ENCODE measurements at regions not wholly inside any gene's neighbourhood (a gene's known extent, or its start where the extent isn't known, plus 50 kb on each side); places are given as distances from the start of the nearest gene placed in this dataset.

DNA sequence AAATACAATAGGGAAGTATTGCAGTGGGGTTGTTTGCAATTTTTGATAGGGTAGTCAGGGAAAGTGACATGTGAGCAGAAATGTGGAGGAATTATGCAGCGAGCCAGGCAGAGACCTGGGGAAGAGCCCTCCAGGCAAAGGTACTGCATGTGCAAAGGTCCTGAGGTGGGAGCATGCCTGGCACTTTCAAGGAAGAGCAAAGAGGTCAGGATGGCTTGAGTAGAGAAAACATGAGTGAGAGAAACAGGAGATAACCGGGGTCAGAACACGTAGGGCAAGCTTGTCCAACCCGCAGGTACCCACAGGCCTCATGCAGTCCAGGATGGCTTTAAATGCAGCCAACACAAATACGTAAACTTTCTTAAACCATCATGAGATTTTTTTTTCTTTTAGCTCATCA is 71.0 kb downstream of the COQ2 start:
- no peak overlapping the region for H3K4me3 ChIP-seq (ENCODE audit: low read depth, low read length)
- TF ChIP-seq, protein P1, sequence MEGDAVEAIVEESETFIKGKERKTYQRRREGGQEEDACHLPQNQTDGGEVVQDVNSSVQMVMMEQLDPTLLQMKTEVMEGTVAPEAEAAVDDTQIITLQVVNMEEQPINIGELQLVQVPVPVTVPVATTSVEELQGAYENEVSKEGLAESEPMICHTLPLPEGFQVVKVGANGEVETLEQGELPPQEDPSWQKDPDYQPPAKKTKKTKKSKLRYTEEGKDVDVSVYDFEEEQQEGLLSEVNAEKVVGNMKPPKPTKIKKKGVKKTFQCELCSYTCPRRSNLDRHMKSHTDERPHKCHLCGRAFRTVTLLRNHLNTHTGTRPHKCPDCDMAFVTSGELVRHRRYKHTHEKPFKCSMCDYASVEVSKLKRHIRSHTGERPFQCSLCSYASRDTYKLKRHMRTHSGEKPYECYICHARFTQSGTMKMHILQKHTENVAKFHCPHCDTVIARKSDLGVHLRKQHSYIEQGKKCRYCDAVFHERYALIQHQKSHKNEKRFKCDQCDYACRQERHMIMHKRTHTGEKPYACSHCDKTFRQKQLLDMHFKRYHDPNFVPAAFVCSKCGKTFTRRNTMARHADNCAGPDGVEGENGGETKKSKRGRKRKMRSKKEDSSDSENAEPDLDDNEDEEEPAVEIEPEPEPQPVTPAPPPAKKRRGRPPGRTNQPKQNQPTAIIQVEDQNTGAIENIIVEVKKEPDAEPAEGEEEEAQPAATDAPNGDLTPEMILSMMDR (IDR thresholded peaks at IDR 0.05; ENCODE audit: insufficient read depth, low read depth, low read length, missing control alignments): no peak
- no peak for DNase-seq (ENCODE audit: low read depth)

DNA sequence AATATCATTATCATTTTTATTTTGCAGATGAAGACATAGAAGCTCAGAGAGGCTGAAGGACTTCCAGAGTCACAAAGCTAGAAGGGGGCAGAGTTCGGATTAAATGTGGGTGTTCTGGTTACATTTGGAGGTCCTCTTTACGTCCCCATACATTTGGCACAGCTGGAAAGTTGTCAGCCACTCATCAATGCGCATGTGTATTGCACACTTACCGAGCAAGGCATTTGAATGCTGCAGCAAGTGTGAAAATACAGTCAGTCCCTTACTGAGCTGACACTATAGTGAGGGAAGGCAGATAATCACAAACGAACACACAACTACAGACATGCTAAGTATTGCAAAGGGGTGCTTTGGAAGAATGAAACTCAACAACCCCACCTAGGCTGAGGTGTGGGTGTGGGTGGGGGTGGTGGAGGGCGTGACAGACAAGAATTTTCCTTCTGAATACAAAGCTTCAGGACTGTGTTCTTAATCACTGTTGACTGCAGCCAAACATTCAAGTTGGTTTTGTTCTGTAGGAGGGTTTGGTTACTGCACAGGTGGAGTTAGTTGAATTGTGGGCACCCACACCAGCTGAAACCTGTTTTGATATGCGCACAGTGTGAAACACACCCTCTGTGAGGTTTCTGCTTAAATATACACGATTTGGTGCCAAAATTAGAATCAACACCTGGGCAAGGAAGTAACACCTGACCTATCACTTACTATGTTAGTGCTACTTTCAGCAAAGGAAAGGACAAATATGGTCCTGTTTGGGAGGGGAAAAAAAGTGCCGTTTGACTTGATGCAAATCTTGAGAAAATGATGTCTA is 72.4 kb downstream of the COQ2 start:
- DNase-seq (ENCODE audit: low read depth): peak; percentile 90
- TF ChIP-seq, protein P1 (IDR thresholded peaks at IDR 0.05; ENCODE audit: insufficient read depth, low read depth, low read length, missing control alignments): no peak
- H3K4me3 ChIP-seq (ENCODE audit: low read depth, low read length): no peak overlapping the region

DNA sequence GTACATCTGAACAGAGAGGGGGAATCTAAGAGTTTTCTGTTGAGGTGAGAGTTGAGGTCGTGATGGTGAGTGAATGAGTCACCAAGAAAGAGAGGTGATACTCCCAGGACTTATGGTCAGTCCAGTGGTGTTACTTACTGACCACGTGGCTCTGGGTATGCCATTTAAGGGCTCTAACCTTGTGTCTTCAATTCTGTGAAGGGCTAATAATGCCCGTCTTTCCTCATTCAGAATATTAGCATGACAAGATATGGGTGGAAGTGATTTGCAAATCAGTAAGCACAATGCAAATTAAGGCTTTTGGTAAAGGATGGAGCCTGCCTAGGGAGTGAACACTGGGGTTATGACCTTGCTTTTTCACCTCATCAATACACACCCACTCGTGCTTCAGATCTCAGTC is 75.2 kb downstream of the COQ2 start:
- TF ChIP-seq, protein P1 (IDR thresholded peaks at IDR 0.05; ENCODE audit: insufficient read depth, low read depth, low read length, missing control alignments): no peak
- no peak overlapping the region for H3K4me3 ChIP-seq (ENCODE audit: low read depth, low read length)
- DNase-seq (ENCODE audit: low read depth): peak; percentile 24

DNA sequence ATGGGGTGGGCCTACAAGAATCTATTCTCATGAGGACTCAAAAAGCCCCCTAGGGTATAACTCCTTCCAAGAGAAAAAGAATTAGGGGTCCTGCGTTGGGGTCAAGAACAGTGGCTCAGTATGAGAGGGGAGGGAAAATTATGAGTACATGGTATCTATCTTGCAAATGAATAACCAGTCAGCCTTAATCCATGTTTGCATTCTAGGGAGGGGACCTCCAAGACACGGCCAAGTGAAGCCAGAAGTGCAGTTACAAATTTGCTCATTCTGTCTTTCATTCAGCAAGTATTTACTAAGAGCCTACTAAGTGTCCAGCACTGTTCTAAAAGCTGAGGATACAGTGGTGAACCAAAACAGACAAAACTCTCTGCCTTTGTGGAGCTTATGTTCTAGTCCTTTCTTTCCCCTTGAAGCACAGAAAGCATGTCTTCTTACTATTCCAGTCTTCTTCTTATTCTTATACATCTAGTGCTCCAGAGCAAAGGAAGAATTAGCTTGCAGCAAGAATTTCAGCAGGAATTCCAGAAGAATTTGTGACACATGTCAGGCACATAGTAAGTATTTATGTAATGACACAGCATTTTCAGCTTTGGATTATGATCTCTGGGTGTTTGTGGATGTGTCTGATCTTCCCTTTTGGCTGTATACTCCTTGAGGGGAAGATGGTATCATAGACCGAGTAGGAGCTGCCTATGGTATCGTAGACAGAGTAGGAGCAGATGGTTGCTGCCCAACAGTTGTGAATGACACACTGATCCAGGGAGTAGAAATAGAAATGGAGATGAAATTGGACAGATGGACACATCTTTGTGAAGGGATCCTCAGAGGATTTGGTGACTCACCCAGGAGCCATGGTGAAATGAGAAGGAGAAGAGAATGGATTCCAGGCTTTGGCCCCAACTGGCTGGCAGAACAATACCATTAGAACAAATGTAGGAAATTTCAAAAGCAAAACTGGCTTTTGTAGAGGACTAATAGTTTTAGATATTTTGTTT is 75.9 kb downstream of the COQ2 start:
- H3K4me3 ChIP-seq (ENCODE audit: low read depth, low read length): no peak overlapping the region
- DNase-seq (ENCODE audit: low read depth): no peak
- TF ChIP-seq, protein P1 (IDR thresholded peaks at IDR 0.05; ENCODE audit: insufficient read depth, low read depth, low read length, missing control alignments): no peak

GRCh38 chr4:83207497-83208101 is 77.0 kb downstream of the COQ2 start:
- no peak overlapping the region for H3K4me3 ChIP-seq (ENCODE audit: low read depth, low read length)
- TF ChIP-seq, protein P1 (IDR thresholded peaks at IDR 0.05; ENCODE audit: insufficient read depth, low read depth, low read length, missing control alignments): no peak
- DNase-seq (ENCODE audit: low read depth): no peak

DNA sequence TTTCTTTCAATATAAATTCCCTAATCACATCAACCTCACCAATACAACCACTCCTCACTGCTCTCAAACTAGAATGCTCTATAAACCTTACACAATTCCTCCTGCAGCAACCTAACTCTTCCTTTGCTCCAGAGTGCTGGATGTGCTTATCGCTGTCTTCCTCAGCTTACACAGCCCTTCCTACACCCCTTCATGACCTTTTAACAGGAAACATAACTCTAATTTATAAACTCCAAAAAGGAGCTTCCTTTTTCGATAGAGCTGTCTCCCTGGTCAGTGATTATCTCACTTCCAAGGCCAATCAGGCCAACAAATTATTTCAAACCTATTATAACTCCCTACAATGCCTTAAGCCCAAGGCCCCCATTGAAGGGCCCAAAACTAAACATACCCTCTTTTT is 78.8 kb downstream of the COQ2 start:
- no peak overlapping the region for H3K4me3 ChIP-seq (ENCODE audit: low read depth, low read length)
- no peak for DNase-seq (ENCODE audit: low read depth)
- TF ChIP-seq, protein P1 (IDR thresholded peaks at IDR 0.05; ENCODE audit: insufficient read depth, low read depth, low read length, missing control alignments): no peak
